ENCODE measurements at regions not wholly inside any gene's neighbourhood (a gene's known extent, or its start where the extent isn't known, plus 50 kb on each side); places are given as distances from the start of the nearest gene placed in this dataset.

GRCh38 chr4:84167564-84167963 lies 331.5 kb downstream of the NKX6-1 start:
- TF ChIP-seq CTCF (IDR thresholded peaks at IDR 0.05 in 4 of 5, conservative IDR thresholded peaks at IDR 0.05 in 1 of 5) (no peak), POLR2A (IDR thresholded peaks at IDR 0.05) (no peak)
